HCT116 (cell line): ENCODE measurements at regions not wholly inside any gene's neighbourhood (a gene's known extent, or its start where the extent isn't known, plus 50 kb on each side); places are given as distances from the start of the nearest gene placed in this dataset.

Experiments used
- ATAC-seq: fragments of 200-7000 bp; cut with Tn5 transposase; 2 replicates; pipeline ENCODE4 v1.9.1; 2020; ENCODE audit warnings: mild to moderate bottlenecking, moderate library complexity
- BruUV-seq: library from RNA; stranded (reverse); fragments of 400-500 nt; replicated peaks from 2 replicates; lab custom pipeline; 2021; lab: Mats Ljungman, UMichigan
- CTCF ChIA-PET: fragments of 300-600 bp; sonication (Branson Sonifier 250); formaldehyde crosslinking; loops from one replicate; lab custom pipeline; 2021; ENCODE audit warnings: antibody characterized with exemption; lab: Charles Lee
- POLR2A ChIA-PET: fragments of 300-600, 350-600 bp; sonication (Branson Sonifier 250); formaldehyde crosslinking; loops from one replicate; lab custom pipeline; 2021; ENCODE audit warnings: antibody characterized with exemption; lab: Charles Lee
- RAD21 ChIA-PET, 2 experiments: fragments of 300-600 bp; sonication (Branson Sonifier 250); formaldehyde crosslinking; loops; one replicate each; lab custom pipeline; 2023; ENCODE audit warnings: low total read pairs in 2 of 2; ENCODE audit not compliant: uncharacterized antibody in 2 of 2, unreplicated experiment in 2 of 2, low non-redundant PET in 1 of 2; lab: Charles Lee
- DNase-seq: peaks from one replicate; pipeline ENCODE4 v3.0.0-alpha.2; 2010; ENCODE audit warnings: low read depth, low spot score
- H2AFZ ChIP-seq: fragments of 200-600 bp; shearing (Covaris generic), sonication (generic); 2 replicates; pipeline ENCODE4 v1.6.1; 2017; ENCODE audit warnings: low read depth, mixed run types, mixed read lengths, antibody characterized with exemption, low read length; ENCODE audit not compliant: poor library complexity, severe bottlenecking
- H3K27ac ChIP-seq: 2 replicates; pipeline ENCODE4 v1.5.1; 2012; ENCODE audit warnings: low read depth, low read length
- H3K27me3 ChIP-seq: fragments of 200-600 bp; sonication (generic); 2 replicates; pipeline ENCODE4 v1.6.1; 2016; ENCODE audit warnings: mixed run types, low read length, mixed read lengths; ENCODE audit not compliant: insufficient read depth
- H3K36me3 ChIP-seq, 2 experiments: fragments of 200-500 bp in 1 of 2; fragments of 200-600 bp in 1 of 2; sonication (Bioruptor generic) in 1 of 2; sonication (generic) in 1 of 2; 2 replicates each; pipeline versions ENCODE4 v1.5.1 to v1.6.1; 2014 to 2016; ENCODE audit warnings: low read length in 2 of 2, inconsistent platforms in 1 of 2, mixed read lengths in 1 of 2, mixed run types in 1 of 2; ENCODE audit not compliant: insufficient read depth in 2 of 2, control insufficient read depth in 1 of 2
- H3K4me1 ChIP-seq, 2 experiments: fragments of 200-600 bp in 1 of 2; sonication (generic) in 1 of 2; 2 replicates each; pipeline versions ENCODE4 v1.5.1 to v1.6.1; 2012 to 2017; ENCODE audit warnings: low read length in 2 of 2, inconsistent platforms in 1 of 2, mild to moderate bottlenecking in 1 of 2, mixed read lengths in 1 of 2, mixed run types in 1 of 2, moderate library complexity in 1 of 2; ENCODE audit not compliant: insufficient read depth in 2 of 2, control insufficient read depth in 1 of 2
- H3K4me2 ChIP-seq: fragments of 200-600 bp; sonication (generic); 2 replicates; pipeline ENCODE4 v1.6.1; 2017; ENCODE audit warnings: mixed run types, low read length, mixed read lengths
- H3K4me3 ChIP-seq, 2 experiments: fragments of 200-600 bp in 1 of 2; sonication (generic) in 1 of 2; replicated peaks in 1 of 2; 2 replicates each; pipeline ENCODE4 v1.5.1; 2011 to 2016; ENCODE audit warnings: low read length in 2 of 2, control low read depth in 1 of 2, low read depth in 1 of 2, mild to moderate bottlenecking in 1 of 2, mixed read lengths in 1 of 2, mixed run types in 1 of 2
- H3K79me2 ChIP-seq: fragments of 200-600 bp; sonication (generic); 2 replicates; pipeline ENCODE4 v1.6.1; 2017; ENCODE audit warnings: mild to moderate bottlenecking, mixed run types, low read length, moderate library complexity, mixed read lengths; ENCODE audit not compliant: insufficient read depth
- H3K9ac ChIP-seq: fragments of 200-600 bp; sonication (generic); 2 replicates; pipeline ENCODE4 v1.6.1; 2016; ENCODE audit warnings: low read length, mixed read lengths
- H3K9me2 ChIP-seq: fragments of 200-600 bp; sonication (generic), shearing (Covaris generic); 2 replicates; pipeline ENCODE4 v1.6.1; 2017; ENCODE audit warnings: mixed run types, mild to moderate bottlenecking, moderate library complexity; ENCODE audit not compliant: insufficient read depth
- H3K9me3 ChIP-seq, 2 experiments: fragments of 200-500 bp in 1 of 2; fragments of 200-600 bp in 1 of 2; sonication (Bioruptor generic) in 1 of 2; sonication (generic) in 1 of 2; 2 replicates each; pipeline ENCODE4 v1.6.1; 2014 to 2017; ENCODE audit warnings: low read length in 2 of 2, mixed read lengths in 2 of 2, inconsistent platforms in 1 of 2, low read depth in 1 of 2, mild to moderate bottlenecking in 1 of 2, mixed run types in 1 of 2, moderate library complexity in 1 of 2; ENCODE audit not compliant: control insufficient read depth in 1 of 2, insufficient read depth in 1 of 2
- H4K20me1 ChIP-seq: fragments of 200-600 bp; sonication (generic), shearing (Covaris generic); 2 replicates; pipeline ENCODE4 v1.6.1; 2017; ENCODE audit warnings: mixed run types, mild to moderate bottlenecking, moderate library complexity; ENCODE audit not compliant: insufficient read depth
- ATF3 ChIP-seq: IDR thresholded peaks from 2 replicates; pipeline ENCODE4 v1.6.1; 2012
- CBX3 ChIP-seq: IDR thresholded peaks from 2 replicates; pipeline ENCODE4 v1.6.1; 2012; ENCODE audit warnings: low read depth
- CEBPB ChIP-seq: IDR thresholded peaks from 2 replicates; pipeline ENCODE4 v1.6.1; 2012; ENCODE audit warnings: low read depth
- EGR1 ChIP-seq: IDR thresholded peaks from 2 replicates; pipeline ENCODE4 v1.6.1; 2012; ENCODE audit warnings: low read depth
- EZH2phosphoT487 ChIP-seq: fragments of 200-600 bp; IDR thresholded peaks from 2 replicates; pipeline ENCODE4 v1.6.1; 2018; ENCODE audit warnings: antibody characterized with exemption, borderline replicate concordance
- JUND ChIP-seq: IDR thresholded peaks from 2 replicates; pipeline ENCODE4 v1.6.1; 2012
- MAX ChIP-seq: IDR thresholded peaks from 2 replicates; pipeline ENCODE4 v1.6.1; 2012
- POLR2A ChIP-seq: IDR thresholded peaks from 2 replicates; pipeline ENCODE4 v1.7.0; 2011; ENCODE audit warnings: borderline replicate concordance; ENCODE audit not compliant: insufficient read depth, insufficient read length; ENCODE audit errors: extremely low read depth
- POLR2AphosphoS5 ChIP-seq: IDR thresholded peaks from 2 replicates; pipeline ENCODE4 v1.6.1; 2011; ENCODE audit warnings: mild to moderate bottlenecking, low read depth, low read length, moderate library complexity
- RAD21 ChIP-seq: IDR thresholded peaks from 2 replicates; pipeline ENCODE4 v1.6.1; 2012; ENCODE audit warnings: low read depth, mild to moderate bottlenecking
- YY1 ChIP-seq: IDR thresholded peaks from 2 replicates; pipeline ENCODE4 v1.6.1; 2011; ENCODE audit warnings: low read length, low read depth, moderate library complexity, mild to moderate bottlenecking; ENCODE audit not compliant: insufficient replicate concordance; ENCODE audit errors: extremely low read depth
- ZBTB33 ChIP-seq: IDR thresholded peaks from 2 replicates; pipeline ENCODE4 v1.6.1; 2011; ENCODE audit warnings: mild to moderate bottlenecking, low read length, moderate library complexity; ENCODE audit not compliant: insufficient replicate concordance; ENCODE audit errors: extremely low read depth
- ZNF274 ChIP-seq: fragments of 200-500 bp; sonication (Bioruptor generic); IDR thresholded peaks from 2 replicates; pipeline ENCODE4 v1.6.1; 2014; ENCODE audit warnings: mild to moderate bottlenecking, low read depth, low read length, inconsistent platforms
- intact Hi-C: fragments of 100-400 bp; cut with micrococcal nuclease; formaldehyde crosslinking; loops from 2 replicates; pipeline ENCODE4 v1.10.0; 2022
- TF ChIP-seq, protein P1 (sequence below), 3 experiments: fragments of 200-600 bp in 1 of 3; sonication (generic) in 1 of 3; IDR thresholded peaks in 2 of 3; conservative IDR thresholded peaks in 1 of 3; 2 replicates each; pipeline ENCODE4 v1.5.1; 2012 to 2017; ENCODE audit warnings: low read depth in 2 of 3, low read length in 2 of 3, antibody characterized with exemption in 1 of 3, borderline replicate concordance in 1 of 3, control low read depth in 1 of 3, mild to moderate bottlenecking in 1 of 3, mixed read lengths in 1 of 3, mixed run types in 1 of 3, moderate library complexity in 1 of 3; ENCODE audit not compliant: insufficient read depth in 1 of 3

GRCh38 chr20:7291946-7292345 is 524.5 kb downstream of the BMP2 start:
- Histone ChIP-seq H3K9me3 (peaks cover 0 to 15% of the 10 kb centered on the region in 2 experiments; a peak in 2 of 4 replicates), H4K20me1 (no peaks in the 10 kb centered on the region), H2AFZ (no peak overlapping the region), H3K79me2 (no peaks in the 10 kb centered on the region), H3K4me3 (no peak overlapping the region), H3K27ac (no peak overlapping the region), H3K4me2 (no peak overlapping the region), H3K9me2 (no peaks in the 10 kb centered on the region), H3K36me3 (no peaks in the 10 kb centered on the region), H3K4me1 (no peaks in the 10 kb centered on the region), H3K27me3 (no peaks in the 10 kb centered on the region), H3K9ac (no peak overlapping the region)
- intact Hi-C loops: no loop called here
- BruUV-seq: no TSS peak
- no peak for DNase-seq
- ATAC-seq: no peak
- TF ChIP-seq POLR2A (no peak), POLR2AphosphoS5 (no peak), RAD21 (no peak), EZH2phosphoT487 (no peak), YY1 (no peak), ZBTB33 (no peak), EGR1 (no peak), CEBPB (no peak), MAX (no peak), CBX3 (no peak), JUND (no peak), ZNF274 (no peak), ATF3 (no peak)
- TF ChIP-seq, protein P1, sequence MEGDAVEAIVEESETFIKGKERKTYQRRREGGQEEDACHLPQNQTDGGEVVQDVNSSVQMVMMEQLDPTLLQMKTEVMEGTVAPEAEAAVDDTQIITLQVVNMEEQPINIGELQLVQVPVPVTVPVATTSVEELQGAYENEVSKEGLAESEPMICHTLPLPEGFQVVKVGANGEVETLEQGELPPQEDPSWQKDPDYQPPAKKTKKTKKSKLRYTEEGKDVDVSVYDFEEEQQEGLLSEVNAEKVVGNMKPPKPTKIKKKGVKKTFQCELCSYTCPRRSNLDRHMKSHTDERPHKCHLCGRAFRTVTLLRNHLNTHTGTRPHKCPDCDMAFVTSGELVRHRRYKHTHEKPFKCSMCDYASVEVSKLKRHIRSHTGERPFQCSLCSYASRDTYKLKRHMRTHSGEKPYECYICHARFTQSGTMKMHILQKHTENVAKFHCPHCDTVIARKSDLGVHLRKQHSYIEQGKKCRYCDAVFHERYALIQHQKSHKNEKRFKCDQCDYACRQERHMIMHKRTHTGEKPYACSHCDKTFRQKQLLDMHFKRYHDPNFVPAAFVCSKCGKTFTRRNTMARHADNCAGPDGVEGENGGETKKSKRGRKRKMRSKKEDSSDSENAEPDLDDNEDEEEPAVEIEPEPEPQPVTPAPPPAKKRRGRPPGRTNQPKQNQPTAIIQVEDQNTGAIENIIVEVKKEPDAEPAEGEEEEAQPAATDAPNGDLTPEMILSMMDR (IDR thresholded peaks at IDR 0.05 in 2 of 3, conservative IDR thresholded peaks at IDR 0.05 in 1 of 3; ENCODE audit: borderline replicate concordance in 1 of 3, insufficient read depth in 1 of 3, low read depth in 2 of 3, low read length in 2 of 3): no peak
- ChIA-PET RAD21 (no interaction called here), POLR2A (no interaction called here), CTCF (no interaction called here)
